Fibroblast of lung (primary cell): ENCODE measurements at regions not wholly inside any gene's neighbourhood (a gene's known extent, or its start where the extent isn't known, plus 50 kb on each side); places are given as distances from the start of the nearest gene placed in this dataset.

Source experiments
- DNase-seq, 2 donors: peaks; one replicate each; pipeline versions ENCODE4 v3.0.0 to v3.0.0-alpha.2; 2010; ENCODE audit warnings: low read depth in 2 of 2
- H2AFZ ChIP-seq: 2 replicates; pipeline ENCODE4 v1.5.1; 2012; ENCODE audit warnings: low read length, control low read depth, inconsistent platforms
- H3K27ac ChIP-seq: 2 replicates; pipeline ENCODE4 v1.5.1; 2011; ENCODE audit warnings: low read length, control low read depth; ENCODE audit not compliant: insufficient read depth
- H3K27me3 ChIP-seq: 2 replicates; pipeline ENCODE4 v1.5.1; 2011; ENCODE audit warnings: mild to moderate bottlenecking, low read length; ENCODE audit not compliant: control insufficient read depth, insufficient read depth
- H3K36me3 ChIP-seq: 2 replicates; pipeline ENCODE4 v1.5.1; 2011; ENCODE audit warnings: low read length; ENCODE audit not compliant: control insufficient read depth, insufficient read depth
- H3K4me1 ChIP-seq: 2 replicates; pipeline ENCODE4 v1.5.1; 2011; ENCODE audit warnings: low read length; ENCODE audit not compliant: control insufficient read depth, insufficient read depth; ENCODE audit errors: extremely low read depth
- H3K4me2 ChIP-seq: 2 replicates; pipeline ENCODE4 v1.5.1; 2011; ENCODE audit warnings: low read length, control low read depth; ENCODE audit not compliant: insufficient read depth; ENCODE audit errors: extremely low read depth
- H3K4me3 ChIP-seq, 4 experiments: fragments of 200-600 bp in 1 of 4; sonication (generic) in 1 of 4; replicated peaks in 1 of 4; 2 replicates each; pipeline ENCODE4 v1.5.1; 2011 to 2016; ENCODE audit warnings: low read length in 4 of 4, low read depth in 3 of 4, mild to moderate bottlenecking in 3 of 4, control low read depth in 2 of 4, inconsistent platforms in 1 of 4, mixed read lengths in 1 of 4; ENCODE audit not compliant: insufficient read depth in 1 of 4; ENCODE audit errors: control extremely low read depth in 1 of 4
- H3K79me2 ChIP-seq: 2 replicates; pipeline ENCODE4 v1.5.1; 2012; ENCODE audit warnings: mild to moderate bottlenecking, low read length, inconsistent platforms; ENCODE audit not compliant: control insufficient read depth, insufficient read depth
- H3K9ac ChIP-seq: 2 replicates; pipeline ENCODE4 v1.5.1; 2011; ENCODE audit warnings: mild to moderate bottlenecking, low read length, control low read depth; ENCODE audit not compliant: insufficient read depth
- H3K9me3 ChIP-seq: 2 replicates; pipeline ENCODE4 v1.5.1; 2012; ENCODE audit warnings: low read depth, low read length; ENCODE audit not compliant: control insufficient read depth, insufficient read depth
- H4K20me1 ChIP-seq: 2 replicates; pipeline ENCODE4 v1.5.1; 2011; ENCODE audit warnings: low read length; ENCODE audit not compliant: control insufficient read depth, insufficient read depth; ENCODE audit errors: extremely low read depth
- EZH2 ChIP-seq: IDR thresholded peaks from 2 replicates; pipeline ENCODE4 v1.5.1; 2012; ENCODE audit warnings: low read length, control low read depth, mild to moderate bottlenecking; ENCODE audit errors: missing control alignments
- TF ChIP-seq, protein P1 (sequence below), 2 donors: IDR thresholded peaks in 1 of 2; conservative IDR thresholded peaks in 1 of 2; 1 replicate in 1 of 2; 2 replicates in 1 of 2; pipeline ENCODE4 v1.5.1; 2011 to 2012; ENCODE audit warnings: low read length in 2 of 2, control low read depth in 1 of 2, inconsistent platforms in 1 of 2, low read depth in 1 of 2, mild to moderate bottlenecking in 1 of 2

DNA sequence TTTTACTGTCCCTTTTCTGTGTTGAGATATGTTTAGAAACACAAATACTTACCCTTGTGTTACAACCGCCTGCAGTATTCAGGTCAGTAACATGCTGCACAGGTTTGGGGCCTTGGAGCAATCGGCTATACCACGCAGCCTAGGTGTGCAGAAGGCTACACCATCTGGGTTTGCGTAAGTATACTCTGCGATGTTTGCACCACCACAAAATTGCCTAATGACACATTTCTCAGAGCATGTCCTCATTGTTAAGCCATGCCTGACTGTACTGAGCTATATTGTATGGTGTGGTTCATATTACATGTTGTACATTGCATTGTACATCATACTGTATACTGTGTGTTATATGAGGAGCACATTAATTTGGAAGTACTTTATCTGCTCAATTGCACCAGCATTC, 247.4 kb downstream of the RHOU start:
- Histone ChIP-seq H3K9ac (no peak overlapping the region), H3K4me3 (no peak overlapping the region), H3K27me3 (no peaks in the 10 kb centered on the region), H3K9me3 (no peaks in the 10 kb centered on the region), H3K79me2 (no peaks in the 10 kb centered on the region), H4K20me1 (no peaks in the 10 kb centered on the region), H3K4me2 (no peak overlapping the region), H2AFZ (no peak overlapping the region), H3K4me1 (no peaks in the 10 kb centered on the region), H3K27ac (no peak overlapping the region), H3K36me3 (no peaks in the 10 kb centered on the region)
- no peak for TF ChIP-seq EZH2
- TF ChIP-seq, protein P1, sequence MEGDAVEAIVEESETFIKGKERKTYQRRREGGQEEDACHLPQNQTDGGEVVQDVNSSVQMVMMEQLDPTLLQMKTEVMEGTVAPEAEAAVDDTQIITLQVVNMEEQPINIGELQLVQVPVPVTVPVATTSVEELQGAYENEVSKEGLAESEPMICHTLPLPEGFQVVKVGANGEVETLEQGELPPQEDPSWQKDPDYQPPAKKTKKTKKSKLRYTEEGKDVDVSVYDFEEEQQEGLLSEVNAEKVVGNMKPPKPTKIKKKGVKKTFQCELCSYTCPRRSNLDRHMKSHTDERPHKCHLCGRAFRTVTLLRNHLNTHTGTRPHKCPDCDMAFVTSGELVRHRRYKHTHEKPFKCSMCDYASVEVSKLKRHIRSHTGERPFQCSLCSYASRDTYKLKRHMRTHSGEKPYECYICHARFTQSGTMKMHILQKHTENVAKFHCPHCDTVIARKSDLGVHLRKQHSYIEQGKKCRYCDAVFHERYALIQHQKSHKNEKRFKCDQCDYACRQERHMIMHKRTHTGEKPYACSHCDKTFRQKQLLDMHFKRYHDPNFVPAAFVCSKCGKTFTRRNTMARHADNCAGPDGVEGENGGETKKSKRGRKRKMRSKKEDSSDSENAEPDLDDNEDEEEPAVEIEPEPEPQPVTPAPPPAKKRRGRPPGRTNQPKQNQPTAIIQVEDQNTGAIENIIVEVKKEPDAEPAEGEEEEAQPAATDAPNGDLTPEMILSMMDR (conservative IDR thresholded peaks at IDR 0.05 in 1 of 2, IDR thresholded peaks at IDR 0.05 in 1 of 2; ENCODE audit: low read depth in 1 of 2, low read length in 2 of 2) = no peak
- peak in 1 of 2 donors; percentile 26 for DNase-seq

GRCh38 chr1:228983231-228983660, 248.0 kb downstream of the RHOU start:
- no peak overlapping the region for H3K27ac ChIP-seq
- TF ChIP-seq EZH2 = no peak
- TF ChIP-seq, protein P1 (conservative IDR thresholded peaks at IDR 0.05 in 1 of 2, IDR thresholded peaks at IDR 0.05 in 1 of 2; ENCODE audit: low read depth in 1 of 2, low read length in 2 of 2) = no peak

DNA sequence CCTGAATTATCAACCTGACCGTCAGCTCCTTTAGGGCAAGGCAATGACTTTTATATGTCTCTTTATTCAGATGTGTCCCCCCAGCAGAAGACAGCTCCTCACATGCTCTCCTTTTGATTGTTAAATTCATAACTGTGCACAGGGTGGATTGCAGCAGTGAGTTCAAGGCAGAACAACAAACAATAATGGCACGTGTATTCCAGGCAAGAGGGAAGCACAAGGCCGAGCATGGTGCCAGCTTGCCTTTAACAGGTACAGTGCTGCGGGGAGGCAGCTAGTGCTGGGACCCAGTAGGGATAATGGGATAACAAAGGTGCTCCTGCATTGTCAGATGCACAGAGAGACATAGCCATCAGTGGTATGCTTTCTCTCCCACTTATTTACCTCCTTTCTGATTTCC, 248.4 kb downstream of the RHOU start:
- no peak overlapping the region for H3K4me3 ChIP-seq

More at GRCh38 chr1:228983231-228983660, 248.0 kb downstream of the RHOU start:
- H3K9me3 ChIP-seq = no peaks in the 10 kb centered on the region
- H3K79me2 ChIP-seq = no peaks in the 10 kb centered on the region
- no peaks in the 10 kb centered on the region for H3K27me3 ChIP-seq
- no peaks in the 10 kb centered on the region for H4K20me1 ChIP-seq
- no peak overlapping the region for H3K4me3 ChIP-seq
- no peak overlapping the region for H2AFZ ChIP-seq
- no peak overlapping the region for H3K9ac ChIP-seq
- H3K4me1 ChIP-seq = no peaks in the 10 kb centered on the region
- no peak overlapping the region for H3K4me2 ChIP-seq
- H3K36me3 ChIP-seq = no peaks in the 10 kb centered on the region
- DNase-seq = no peak

More for the DNA sequence above, 248.4 kb downstream of the RHOU start:
- Histone ChIP-seq H3K36me3 (no peaks in the 10 kb centered on the region), H2AFZ (no peak overlapping the region), H3K9me3 (no peaks in the 10 kb centered on the region), H3K9ac (no peak overlapping the region), H3K27ac (no peak overlapping the region), H3K4me1 (no peaks in the 10 kb centered on the region), H3K4me2 (no peak overlapping the region), H4K20me1 (no peaks in the 10 kb centered on the region), H3K27me3 (no peaks in the 10 kb centered on the region), H3K79me2 (no peaks in the 10 kb centered on the region)
- TF ChIP-seq, protein P1 (conservative IDR thresholded peaks at IDR 0.05 in 1 of 2, IDR thresholded peaks at IDR 0.05 in 1 of 2; ENCODE audit: low read depth in 1 of 2, low read length in 2 of 2) = no peak
- TF ChIP-seq EZH2 = no peak
- no peak for DNase-seq
